LNCaP clone FGC (cell line): ENCODE measurements at regions not wholly inside any gene's neighbourhood (a gene's known extent, or its start where the extent isn't known, plus 50 kb on each side); places are given as distances from the start of the nearest gene placed in this dataset.
A peak's percentile ranks its signal among the peaks of the same experiment; 100 is the strongest.
"Not testable (repeated sequence)": the region's sequence is repeated elsewhere in the genome, so short reads cannot be mapped to it uniquely, and the experiment has no call there.

Experiments used
- DNase-seq: peaks from one replicate; pipeline ENCODE4 v3.0.0-alpha.2; 2011; ENCODE audit warnings: low read depth
- H3K4me3 ChIP-seq: 2 replicates; pipeline ENCODE4 v1.5.1; 2011; ENCODE audit warnings: mild to moderate bottlenecking, low read depth, low read length, control low read depth
- TF ChIP-seq, protein P1 (sequence below): IDR thresholded peaks from 2 replicates; pipeline ENCODE4 v1.5.1; 2012; ENCODE audit warnings: mild to moderate bottlenecking; ENCODE audit not compliant: control insufficient read depth, insufficient read depth; ENCODE audit errors: extremely low read depth

- H3K4me3 ChIP-seq = no peak overlapping the region
- TF ChIP-seq, protein P1, sequence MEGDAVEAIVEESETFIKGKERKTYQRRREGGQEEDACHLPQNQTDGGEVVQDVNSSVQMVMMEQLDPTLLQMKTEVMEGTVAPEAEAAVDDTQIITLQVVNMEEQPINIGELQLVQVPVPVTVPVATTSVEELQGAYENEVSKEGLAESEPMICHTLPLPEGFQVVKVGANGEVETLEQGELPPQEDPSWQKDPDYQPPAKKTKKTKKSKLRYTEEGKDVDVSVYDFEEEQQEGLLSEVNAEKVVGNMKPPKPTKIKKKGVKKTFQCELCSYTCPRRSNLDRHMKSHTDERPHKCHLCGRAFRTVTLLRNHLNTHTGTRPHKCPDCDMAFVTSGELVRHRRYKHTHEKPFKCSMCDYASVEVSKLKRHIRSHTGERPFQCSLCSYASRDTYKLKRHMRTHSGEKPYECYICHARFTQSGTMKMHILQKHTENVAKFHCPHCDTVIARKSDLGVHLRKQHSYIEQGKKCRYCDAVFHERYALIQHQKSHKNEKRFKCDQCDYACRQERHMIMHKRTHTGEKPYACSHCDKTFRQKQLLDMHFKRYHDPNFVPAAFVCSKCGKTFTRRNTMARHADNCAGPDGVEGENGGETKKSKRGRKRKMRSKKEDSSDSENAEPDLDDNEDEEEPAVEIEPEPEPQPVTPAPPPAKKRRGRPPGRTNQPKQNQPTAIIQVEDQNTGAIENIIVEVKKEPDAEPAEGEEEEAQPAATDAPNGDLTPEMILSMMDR = no peak
- DNase-seq = no peak
Observed at GRCh38 chr14:45587142-45587541, 334.1 kb upstream of the MIS18BP1 start.

GRCh38 chr14:45559626-45560025 is 306.6 kb upstream of the MIS18BP1 start:
- no peak for DNase-seq
- no peak overlapping the region for H3K4me3 ChIP-seq
- TF ChIP-seq, protein P1 = no peak

DNA sequence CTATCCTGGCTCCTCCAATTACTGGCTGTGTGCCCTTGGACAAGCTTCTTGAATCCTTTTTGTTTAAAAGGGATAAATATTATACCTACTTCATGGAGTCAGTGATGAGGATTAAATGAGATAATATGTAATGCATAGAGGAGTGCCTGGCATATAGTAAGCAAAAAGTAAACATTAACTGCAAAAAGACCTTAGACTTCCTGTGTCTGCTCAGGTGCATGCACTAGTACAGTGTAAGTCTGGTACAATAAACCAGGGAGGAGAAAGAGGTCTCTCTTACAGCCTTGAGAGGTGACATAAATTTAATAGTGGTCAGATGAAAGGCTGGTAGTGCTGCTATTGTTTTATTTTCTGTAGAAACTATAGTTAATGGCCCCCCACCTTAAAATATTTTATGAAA is 305.2 kb upstream of the MIS18BP1 start:
- no peak for DNase-seq
- TF ChIP-seq, protein P1 = no peak
- H3K4me3 ChIP-seq = no peak overlapping the region

GRCh38 chr14:45553981-45554380 is 301.0 kb upstream of the MIS18BP1 start:
- DNase-seq = no peak
- no peak overlapping the region for H3K4me3 ChIP-seq
- TF ChIP-seq, protein P1 = no peak

GRCh38 chr14:45551240-45551820 is 298.3 kb upstream of the MIS18BP1 start:
- H3K4me3 ChIP-seq, DNase-seq: not testable (repeated sequence)

GRCh38 chr14:45531022-45531421 is 278.0 kb upstream of the MIS18BP1 start:
- TF ChIP-seq, protein P1 = no peak
- no peak for DNase-seq
- H3K4me3 ChIP-seq = no peak overlapping the region

GRCh38 chr14:45526715-45527549 is 273.9 kb upstream of the MIS18BP1 start:
- peak; percentile 32 for DNase-seq
- H3K4me3 ChIP-seq = no peak overlapping the region
- TF ChIP-seq, protein P1 = peak; percentile 93
